ENCODE measurements at regions not wholly inside any gene's neighbourhood (a gene's known extent, or its start where the extent isn't known, plus 50 kb on each side); places are given as distances from the start of the nearest gene placed in this dataset.

DNA sequence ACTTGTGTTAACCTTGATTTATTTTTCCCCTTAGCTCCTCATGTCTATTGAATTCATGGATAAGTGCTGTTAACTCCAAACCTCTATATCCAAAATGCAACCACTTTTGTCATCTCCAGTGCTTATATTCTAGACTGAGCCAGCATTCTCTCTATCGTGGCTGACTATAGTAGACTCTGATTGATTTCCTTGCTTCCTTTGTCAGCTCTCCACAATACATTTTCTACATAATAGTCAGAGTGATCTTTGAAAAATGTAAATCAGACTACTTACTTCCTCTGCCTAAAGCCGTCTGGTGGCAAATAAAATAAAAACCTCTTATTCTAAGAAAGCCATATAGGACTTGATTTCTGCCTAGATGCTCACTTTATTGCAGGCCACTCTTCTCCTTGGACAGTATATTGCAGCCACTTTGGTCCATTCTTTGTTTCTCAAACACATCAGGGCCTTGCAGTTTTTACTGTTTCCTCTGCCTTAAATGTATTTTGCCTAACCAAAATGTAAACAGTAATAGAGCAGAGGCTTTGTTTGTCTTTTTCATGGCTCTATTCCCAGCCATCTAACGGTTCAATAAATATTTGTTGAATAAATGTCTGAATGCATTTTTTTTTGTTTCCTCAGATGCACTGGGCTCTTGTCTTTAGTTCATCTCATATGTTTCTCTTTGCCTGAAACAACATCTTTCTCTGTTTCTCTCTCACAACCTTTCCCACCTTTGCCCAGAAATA is 243.6 kb upstream of the CSNK1A1L start:
- TF ChIP-seq, protein P1, sequence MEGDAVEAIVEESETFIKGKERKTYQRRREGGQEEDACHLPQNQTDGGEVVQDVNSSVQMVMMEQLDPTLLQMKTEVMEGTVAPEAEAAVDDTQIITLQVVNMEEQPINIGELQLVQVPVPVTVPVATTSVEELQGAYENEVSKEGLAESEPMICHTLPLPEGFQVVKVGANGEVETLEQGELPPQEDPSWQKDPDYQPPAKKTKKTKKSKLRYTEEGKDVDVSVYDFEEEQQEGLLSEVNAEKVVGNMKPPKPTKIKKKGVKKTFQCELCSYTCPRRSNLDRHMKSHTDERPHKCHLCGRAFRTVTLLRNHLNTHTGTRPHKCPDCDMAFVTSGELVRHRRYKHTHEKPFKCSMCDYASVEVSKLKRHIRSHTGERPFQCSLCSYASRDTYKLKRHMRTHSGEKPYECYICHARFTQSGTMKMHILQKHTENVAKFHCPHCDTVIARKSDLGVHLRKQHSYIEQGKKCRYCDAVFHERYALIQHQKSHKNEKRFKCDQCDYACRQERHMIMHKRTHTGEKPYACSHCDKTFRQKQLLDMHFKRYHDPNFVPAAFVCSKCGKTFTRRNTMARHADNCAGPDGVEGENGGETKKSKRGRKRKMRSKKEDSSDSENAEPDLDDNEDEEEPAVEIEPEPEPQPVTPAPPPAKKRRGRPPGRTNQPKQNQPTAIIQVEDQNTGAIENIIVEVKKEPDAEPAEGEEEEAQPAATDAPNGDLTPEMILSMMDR (IDR thresholded peaks at IDR 0.05 in 8 of 11, conservative IDR thresholded peaks at IDR 0.05 in 3 of 11): no peak
- no peak for TF ChIP-seq POLR2A (IDR thresholded peaks at IDR 0.05)
- no peak for TF ChIP-seq POLR2AphosphoS5 (IDR thresholded peaks at IDR 0.05)
